Putamen (tissue), 1 donor: ENCODE measurements at regions not wholly inside any gene's neighbourhood (a gene's known extent, or its start where the extent isn't known, plus 50 kb on each side); places are given as distances from the start of the nearest gene placed in this dataset.

ENCODE experiments used
- DNase-seq: peaks from one replicate; pipeline ENCODE4 v3.0.0-alpha.2; 2016; ENCODE audit warnings: low spot score

DNA sequence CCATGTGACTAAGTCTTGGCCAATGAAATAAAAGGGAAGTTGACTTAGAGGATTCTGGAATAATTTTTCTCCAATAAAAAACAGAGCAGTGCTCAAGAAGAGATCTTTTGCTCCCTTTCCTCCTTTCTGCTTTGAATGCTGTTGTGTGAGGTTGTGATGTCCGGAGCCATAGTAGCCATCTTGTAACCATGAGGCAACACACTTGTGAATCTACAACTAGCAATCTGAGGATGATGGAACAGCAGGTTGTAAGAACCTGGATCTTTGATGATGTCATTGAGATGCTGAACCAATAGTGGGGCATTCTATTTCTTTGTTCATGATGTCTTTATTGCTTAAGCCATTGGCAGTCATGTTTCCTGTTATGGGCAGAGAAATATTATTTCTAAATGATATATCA lies 230.0 kb upstream of the SRRM4 start:
- DNase-seq, result no peak

DNA sequence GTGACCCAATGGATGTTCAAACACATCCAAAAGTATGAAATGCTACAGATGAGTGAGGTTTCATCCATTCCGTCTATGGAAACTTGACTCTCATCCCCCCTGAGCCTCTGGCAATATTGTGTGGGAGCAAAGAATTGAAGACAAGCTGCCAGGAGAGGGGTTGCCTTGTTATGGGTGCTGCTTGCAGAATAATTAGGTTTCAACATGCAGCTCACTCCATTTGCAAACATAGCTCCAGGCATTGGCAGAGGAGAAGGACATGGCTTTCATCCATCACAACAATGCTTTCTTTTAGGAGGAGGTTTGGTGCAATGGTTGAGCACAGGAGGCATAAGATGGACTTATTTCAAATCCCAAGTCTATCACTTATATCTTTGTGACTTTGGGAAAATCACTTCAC lies 220.7 kb upstream of the SRRM4 start:
- DNase-seq, result no peak

DNA sequence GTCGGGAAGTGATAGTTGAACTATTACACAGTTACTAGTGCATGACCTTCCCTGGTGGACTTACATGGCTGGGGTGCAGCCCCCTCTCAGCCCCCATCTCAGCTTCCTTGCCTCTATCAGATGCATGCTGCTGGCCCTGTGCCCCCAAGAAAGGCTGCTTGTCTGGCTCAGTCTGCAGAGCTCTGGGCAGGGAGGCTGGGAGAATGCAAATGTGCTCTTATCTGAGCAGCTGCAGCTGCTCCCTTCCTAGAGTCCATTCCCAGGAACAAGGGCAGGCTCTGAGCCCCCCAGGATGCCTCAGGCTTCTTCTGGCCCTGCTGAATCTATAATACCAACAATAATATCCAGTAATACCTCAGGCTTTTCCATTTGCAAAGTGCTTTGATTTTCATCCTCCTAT lies 218.1 kb upstream of the SRRM4 start:
- no peak for DNase-seq

DNA sequence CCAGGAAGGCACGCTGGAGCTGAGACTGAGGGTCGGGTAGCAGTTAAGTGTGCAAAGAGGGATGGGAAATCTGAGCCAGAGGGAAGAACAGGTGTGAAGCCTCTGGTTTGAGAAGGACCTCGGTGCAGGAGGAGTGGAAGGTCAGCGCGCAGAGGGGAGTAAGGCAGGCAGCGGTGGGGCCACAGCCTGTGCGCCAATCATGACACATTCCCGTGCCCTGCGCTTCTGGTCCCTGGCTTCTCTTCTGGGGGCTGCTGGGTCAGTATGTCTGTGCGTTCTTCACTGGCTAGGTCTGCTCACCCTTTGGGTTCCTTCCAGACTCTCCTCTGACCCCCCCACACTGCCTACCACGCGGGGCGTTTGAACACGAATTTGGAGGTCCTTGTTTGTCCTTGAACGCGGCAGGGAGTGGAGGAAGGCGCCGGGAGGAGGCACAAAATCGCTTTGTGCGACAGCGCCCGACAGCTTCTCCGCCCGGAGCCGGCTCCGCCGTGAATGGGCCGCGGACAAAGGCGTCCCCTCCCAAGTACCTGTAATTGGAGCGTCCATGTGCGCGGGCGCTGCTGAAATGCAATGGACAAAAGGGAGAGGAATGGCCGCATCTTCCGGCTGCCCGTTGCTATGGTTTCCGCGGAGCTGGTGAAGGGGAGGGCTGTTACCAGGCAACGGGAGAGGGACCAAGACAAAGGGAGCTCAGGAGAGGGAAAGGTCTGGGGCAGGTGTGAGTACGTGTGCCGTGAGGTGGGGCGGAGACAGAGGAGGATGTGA lies 207.2 kb upstream of the SRRM4 start:
- peak; percentile 74 for DNase-seq

DNA sequence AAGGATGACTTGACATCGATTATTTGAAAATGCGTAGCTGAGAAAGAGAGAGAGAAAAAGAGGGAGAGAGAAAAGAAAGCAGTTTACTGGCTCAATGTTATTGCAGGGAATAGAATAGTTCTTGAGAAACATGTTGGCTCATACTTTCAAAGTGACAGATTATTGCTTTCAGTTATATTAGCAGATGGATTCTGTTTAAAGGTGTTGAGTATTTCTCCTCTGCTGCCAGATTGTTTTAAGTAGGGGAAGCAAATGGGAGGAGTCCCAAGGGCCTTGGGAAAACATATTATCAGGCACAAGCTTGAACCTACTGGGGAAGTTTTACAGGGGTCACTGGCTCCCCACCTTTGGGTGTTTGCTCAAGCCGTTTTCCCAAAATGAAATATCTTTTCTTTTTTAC lies 203.8 kb upstream of the SRRM4 start:
- DNase-seq, result no peak

DNA sequence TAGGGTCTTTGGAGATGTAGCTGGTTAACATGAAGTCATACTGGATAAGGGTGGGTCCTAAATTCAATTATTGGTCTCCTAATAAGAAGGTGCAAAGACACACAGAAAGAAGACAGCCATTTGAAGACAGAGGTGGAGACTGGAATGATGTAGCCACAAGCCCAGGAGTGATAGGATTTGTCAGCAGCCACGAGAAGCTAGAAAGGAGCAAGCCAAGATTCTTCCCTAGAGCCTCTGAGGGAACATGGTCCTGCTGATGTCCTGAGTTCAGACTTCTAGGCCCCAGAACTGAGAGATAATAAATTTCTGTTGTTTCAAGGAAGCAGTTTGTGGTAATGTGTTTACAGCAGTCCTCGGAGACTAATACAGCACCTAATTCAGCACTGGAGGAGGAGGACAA lies 203.3 kb upstream of the SRRM4 start:
- no peak for DNase-seq

DNA sequence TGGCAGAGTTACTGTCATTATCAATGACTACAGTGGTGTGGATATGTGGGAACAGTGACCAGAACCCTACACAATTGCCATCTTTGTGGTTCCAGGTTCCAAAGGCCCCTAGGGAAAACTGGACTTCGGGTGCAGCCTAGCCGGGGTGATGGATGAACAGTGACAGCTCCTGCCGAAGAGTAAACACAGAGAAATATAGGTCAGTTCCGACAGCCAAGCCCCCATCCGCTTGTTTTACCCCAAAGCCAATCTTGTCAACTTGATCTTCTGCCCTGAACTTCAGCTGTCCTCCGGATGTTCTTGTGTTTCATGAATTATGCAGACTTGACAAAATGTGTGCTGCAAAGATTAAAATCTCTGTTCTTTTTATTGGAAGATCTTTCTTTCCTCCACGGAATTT lies 200.4 kb upstream of the SRRM4 start:
- no peak for DNase-seq

DNA sequence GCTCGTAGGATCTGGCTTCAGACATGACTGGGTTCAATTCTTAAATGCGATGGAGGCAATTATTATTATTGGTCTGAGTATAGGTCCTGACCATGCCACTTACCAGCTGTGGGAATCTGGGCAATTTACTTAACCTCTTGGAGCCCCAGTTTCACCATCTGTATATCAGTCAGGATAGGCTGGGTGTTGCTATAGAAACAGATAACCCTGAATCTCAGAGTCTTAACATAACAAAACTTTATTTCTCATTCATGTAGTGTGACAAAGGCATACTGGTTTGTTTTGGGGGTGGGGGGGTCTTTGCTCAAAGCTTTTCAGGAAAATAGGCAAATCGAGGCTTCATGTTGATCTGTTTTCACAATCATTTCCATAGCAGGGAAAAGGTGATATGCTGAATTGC lies 199.6 kb upstream of the SRRM4 start:
- DNase-seq, result no peak

DNA sequence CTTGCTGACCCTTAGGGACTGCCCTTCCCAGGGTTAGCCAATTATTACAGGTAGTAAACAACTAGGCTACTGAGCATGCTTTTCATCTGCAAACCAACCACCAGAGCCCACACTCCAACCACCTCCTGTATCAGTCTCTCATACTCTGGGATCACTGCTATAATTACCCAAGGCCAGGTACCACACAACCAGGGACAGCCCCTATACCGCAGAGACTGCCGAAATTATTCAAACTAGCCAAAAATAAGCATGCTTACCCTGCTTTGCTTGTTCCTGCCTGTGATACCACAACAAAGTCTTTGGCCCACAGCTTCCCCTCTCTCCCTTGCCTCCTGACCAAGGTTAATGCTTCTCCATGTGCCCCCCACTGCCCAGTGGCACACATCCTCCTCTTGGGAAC lies 197.6 kb upstream of the SRRM4 start:
- no peak for DNase-seq

DNA sequence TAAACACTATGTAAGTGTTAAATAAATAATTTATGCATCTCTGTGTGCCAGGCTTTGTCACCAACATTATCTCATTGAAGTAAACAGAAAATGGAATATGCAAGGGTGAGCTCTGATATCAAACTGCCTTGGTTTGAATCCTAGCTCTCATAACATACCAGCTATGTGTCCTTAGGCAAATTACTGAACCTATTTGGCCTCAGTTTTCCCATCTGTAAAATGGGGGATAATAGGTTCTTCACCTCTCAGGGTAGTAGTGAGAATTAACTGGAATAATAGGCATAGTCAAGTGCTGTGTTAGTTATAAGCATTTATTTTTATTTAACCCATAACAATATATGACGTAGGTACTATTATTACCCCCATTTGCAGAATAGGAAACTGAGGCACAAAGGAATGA lies 190.8 kb upstream of the SRRM4 start:
- no peak for DNase-seq

DNA sequence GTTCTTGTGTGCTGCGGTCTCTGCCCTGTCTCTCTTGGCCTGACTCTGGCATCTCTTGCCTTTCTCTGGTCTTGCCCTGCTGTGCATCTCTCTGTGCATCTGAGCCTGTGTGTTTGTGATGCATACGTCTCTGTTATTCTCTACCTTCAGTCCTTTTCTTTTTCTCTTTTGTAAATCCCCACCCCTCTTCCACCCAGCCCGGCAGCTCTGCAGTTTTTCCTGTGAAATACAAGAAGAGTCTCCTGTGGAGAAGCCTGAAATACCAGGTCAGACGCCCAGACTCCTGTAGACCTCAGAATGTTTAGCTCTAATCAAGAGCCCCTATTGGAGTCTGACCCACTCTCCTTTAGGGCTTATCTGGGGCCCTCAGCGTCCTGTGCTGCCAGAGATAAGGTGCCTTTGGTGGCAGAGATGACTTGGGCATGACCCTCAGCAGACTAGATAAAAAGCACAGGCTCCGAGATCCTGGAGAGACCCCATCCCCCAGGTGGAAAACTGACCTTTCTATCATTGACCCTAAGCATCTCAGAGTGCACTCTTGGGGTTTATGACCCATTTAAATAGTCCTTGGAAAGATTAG lies 167.5 kb upstream of the SRRM4 start:
- DNase-seq, result no peak

DNA sequence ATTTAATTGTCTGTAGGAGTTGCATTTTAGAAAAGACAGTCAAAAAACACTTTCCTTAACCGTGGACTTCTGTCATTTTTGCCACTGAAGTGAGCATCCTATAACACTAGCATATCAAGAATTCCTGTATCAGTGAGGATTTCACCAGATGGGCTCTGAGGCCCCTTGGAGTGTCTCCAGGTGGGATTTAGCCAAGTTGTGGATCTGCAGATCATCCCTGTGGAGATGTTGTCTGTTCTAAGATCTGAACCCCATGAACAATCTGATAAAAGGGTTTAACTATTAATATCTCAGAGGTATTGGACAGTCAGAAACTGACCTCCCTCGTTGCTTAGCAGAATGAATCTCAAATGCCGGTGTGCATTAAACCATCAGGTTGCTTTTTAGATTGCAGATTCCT lies 165.0 kb upstream of the SRRM4 start:
- no peak for DNase-seq

DNA sequence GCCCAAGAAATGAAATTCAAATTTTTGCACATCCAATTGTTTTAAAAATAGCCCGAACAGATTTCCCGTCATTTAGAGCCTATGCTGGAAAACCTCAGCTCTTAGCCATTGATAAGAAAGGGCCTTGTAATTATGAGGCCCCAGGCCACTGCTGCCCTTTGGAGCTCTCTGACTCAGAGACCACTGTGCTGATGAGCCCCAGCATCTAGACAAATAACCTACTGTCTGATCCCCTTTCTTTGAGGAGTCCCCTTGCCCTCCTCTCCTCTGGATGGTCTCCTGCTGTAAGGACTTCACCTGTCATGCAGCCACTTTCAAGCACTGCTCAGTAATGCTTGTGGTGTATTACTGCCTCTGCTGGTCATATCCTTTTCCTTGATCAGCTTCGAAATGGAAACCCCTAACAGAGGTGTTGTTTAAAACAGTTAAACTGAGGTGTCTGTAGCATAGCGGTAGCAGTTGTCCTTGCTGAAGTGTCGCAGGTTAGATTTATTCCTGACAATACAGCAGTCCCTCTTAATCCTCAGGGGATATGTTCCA lies 159.9 kb upstream of the SRRM4 start:
- DNase-seq, result no peak

DNA sequence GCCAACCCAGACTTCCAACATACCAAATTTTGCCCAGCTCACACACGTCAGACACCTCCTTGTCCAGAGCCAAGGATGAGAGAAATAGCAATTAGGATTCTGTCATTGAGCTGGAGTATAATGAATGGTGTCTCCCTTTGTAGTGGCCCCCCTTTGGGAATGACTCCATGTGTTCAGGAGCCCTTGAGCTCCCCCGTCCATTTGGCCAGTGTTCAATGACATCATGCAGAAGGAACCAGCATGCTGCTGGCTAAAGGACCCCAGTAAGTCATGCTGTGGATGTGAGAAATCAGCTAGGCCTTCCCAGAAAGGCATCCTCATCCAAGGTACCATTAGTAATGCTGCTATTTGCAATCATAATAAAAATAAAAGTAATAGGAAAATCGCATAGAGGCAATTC lies 158.8 kb upstream of the SRRM4 start:
- DNase-seq, result no peak

DNA sequence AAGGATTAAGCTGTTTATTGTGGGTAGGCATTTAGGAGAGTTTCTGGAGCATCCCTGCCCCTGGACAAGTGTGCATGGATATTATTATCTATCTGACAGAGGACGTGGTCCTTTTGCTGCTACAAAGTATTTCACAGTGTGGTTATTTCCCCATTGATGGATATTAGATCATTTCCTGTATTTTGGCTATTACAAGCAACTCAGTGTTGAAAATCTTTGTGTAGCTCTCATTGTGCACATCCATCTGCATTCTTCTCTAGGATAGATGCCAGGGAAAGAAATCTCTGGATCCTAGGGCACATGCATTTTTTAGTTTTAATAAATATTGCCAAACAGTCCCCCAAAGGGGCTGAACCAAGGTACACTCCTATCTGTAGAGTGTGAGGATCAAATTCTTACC lies 154.3 kb upstream of the SRRM4 start:
- peak; percentile 62 for DNase-seq

DNA sequence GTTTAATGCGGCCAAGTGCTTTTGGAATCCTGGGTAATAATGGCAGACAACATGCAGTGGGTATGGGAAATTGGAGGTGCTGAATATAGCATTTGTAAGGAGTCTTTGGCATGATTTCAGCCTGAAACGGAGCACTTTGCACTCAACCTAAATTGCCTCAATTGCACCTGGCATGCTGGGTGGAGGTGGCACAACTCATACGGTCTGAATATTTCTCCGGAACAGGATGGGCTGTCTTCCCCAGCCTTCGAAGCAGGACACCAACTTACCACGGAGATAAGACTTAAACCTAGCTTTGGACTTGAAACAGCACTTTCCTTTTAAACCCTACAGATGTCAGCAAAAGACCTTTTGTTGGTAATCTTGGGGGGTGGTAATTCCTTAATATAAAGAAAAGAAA lies 153.7 kb upstream of the SRRM4 start:
- DNase-seq, result peak; percentile 23

DNA sequence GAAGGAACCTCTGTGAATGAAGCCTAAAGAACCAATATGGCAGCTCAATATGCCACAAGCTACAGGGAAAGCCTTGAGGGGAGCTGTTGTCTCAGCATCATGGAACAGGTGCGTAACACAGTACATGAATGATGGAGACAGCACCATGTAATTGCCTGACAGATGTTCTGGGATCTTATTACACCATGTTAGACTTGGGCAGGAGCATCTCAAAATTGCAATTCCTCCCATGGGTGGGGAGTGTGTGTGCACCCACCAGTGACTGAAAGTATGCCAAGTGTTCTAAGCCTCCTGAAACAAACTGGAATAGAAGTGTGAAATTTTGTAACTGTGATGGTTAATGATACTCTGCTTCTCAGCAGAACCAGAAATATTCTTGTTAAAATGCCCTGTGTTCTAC lies 151.0 kb upstream of the SRRM4 start:
- no peak for DNase-seq

DNA sequence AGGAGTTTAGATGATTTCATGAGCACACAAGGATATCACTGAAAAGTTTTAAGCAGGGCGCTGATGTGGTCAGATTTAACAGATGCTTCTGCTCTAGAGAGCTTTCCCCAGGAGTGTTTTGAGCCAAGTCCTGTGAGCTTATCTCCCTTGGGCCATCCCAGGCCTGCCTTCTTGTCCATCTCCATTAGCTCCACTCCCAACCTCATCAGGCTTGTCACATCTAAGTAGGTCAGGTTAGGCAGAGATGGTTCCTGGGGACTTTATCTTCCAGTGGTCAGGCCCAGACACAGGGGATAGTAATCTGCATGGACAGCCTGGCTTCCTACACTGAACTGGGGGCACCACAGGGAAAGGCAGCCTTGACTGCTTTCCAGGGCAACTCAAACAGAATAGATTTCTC lies 145.4 kb upstream of the SRRM4 start:
- DNase-seq, result no peak

DNA sequence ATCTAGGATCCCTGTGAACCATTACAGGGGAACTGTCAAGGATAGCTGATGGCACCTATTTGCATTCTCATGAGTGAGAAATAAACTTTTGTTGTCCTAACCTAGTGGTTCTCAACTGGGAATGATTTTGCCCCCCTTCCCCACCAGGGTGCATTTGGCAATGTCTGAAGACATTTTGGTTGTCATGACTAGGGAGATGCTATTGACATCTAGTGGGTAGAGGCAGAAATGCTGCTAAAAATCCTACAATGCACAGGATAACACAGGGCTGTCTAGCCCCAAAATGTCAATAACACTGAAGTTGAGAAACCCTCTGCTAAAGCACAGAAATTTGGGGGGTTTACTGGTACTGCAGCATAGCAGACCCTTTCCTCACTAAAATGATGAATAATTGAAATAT lies 140.9 kb upstream of the SRRM4 start:
- no peak for DNase-seq

DNA sequence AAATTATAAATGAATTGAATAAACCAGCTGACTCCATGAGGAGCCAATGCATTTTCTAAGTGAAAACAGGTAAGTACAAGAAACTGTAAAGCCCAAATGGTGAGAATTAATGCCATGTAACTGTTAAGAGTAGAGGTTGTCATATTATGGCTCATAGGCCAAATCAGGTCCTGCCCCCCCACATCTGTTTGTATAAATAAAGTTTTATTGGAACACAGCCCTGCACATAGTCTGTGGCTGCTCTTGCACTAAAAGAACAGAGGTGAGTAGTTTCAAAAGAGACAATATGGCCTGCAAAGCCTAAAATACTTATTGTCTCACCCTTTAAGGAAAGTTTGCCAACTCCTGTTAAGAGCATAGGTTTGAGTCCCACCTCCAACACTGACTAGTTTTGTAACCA lies 140.5 kb upstream of the SRRM4 start:
- DNase-seq, result no peak

DNA sequence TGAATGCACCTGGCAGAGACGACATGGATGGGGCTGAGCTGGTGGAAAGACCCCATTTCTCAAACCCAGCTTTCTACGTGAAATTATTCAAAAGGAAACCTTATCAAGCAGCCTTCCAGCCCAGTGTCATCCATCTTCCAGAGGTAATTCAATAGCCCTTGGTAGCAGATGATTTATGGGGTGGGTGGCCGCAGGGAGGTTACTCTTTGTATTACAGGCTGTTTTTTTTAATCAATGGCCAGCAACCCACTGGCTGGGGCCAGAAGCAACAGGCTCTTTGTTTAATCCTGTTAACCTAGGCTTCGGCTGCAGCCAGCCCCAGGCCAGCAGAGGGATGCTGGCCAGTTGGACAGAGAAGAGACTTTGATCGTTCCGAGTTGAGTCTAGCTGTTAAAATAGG lies 139.8 kb upstream of the SRRM4 start:
- no peak for DNase-seq

DNA sequence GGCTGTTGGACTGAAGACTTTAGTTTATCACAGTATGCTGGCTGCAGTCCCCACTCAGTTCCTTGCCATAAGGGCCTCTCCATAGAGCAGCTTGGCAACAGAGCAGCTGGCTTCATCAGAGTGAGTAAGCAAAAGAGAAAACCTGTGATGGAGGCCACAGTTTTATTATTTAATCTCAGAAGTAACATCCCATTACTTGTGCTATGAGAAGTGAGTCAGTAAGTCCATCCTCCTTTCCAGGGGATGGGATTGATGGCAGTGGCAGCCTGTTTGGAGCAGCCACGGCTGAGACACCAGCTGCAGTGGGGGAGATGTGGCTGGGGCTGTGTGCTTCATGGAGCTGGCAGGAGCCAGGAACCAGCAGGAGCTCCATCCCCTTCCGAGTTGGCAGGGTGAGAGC lies 138.5 kb upstream of the SRRM4 start:
- no peak for DNase-seq

DNA sequence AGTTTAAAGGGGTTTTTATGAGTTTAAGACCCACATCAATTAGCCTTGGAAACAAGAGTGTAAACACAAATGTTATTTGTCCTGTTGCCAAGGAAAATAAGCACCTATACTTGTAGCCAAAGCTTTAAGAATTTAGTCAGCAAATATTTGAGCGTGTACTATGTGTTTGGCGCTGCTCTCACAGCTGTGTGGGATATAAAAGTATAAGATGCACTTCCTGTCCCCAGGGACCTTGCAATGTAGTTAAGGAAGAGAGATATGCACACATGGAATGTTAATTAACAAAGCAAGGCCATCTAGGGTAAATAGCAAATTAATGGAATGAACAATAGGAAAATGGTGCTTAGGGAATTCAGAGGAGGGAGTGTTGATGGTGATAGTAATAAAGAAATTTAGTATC lies 134.9 kb upstream of the SRRM4 start:
- DNase-seq, result no peak

DNA sequence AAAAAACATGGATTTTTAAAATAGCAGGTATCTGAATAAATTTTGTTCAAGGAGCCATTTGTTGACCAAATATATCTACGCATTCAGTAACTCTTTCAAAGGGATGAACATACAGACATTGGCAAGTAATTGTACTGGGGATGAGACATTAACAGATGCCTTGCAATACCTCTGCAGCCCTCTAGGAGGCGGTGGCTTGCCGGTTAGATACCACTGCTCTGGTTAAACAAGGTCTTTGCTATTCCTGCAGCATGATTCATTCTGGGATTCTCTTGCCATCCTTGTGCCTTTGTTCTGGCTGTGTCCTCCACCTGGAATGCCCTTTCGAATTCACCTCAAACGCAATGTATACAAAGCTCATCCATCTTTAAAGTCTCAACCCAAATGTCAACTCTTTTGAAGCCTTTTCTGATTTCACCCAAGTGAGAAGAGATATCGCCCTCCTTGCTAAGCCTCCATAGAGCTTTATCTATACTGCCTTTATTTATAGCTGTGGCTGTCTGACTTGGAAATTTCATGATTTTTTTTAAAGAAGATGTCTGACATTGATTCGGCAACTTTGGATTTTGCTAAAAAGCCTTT lies 131.0 kb upstream of the SRRM4 start:
- no peak for DNase-seq
